Panc1 (cell line): ENCODE measurements at regions not wholly inside any gene's neighbourhood (a gene's known extent, or its start where the extent isn't known, plus 50 kb on each side); places are given as distances from the start of the nearest gene placed in this dataset.

Experiments
- ATAC-seq: fragments of 200-7000 bp; cut with Tn5 transposase; 2 replicates; pipeline ENCODE4 v1.9.1; 2020; ENCODE audit warnings: mild to moderate bottlenecking, moderate library complexity
- BruUV-seq: library from RNA; stranded (reverse); fragments of 400-500 nt; replicated peaks from 2 replicates; lab custom pipeline; 2021; lab: Mats Ljungman, UMichigan
- CTCF ChIA-PET: fragments of 300-600 bp; sonication (Branson Sonifier 250); formaldehyde crosslinking; loops from one replicate; lab custom pipeline; 2022; ENCODE audit warnings: antibody characterized with exemption; lab: Charles Lee
- POLR2A ChIA-PET: fragments of 300-600 bp; sonication (Branson Sonifier 250); formaldehyde crosslinking; loops from one replicate; lab custom pipeline; 2022; ENCODE audit warnings: antibody characterized with exemption; lab: Charles Lee
- DNase-seq: peaks from one replicate; pipeline ENCODE4 v3.0.0-alpha.2; 2010; ENCODE audit warnings: low read depth, low spot score
- H3K27ac ChIP-seq: 2 replicates; pipeline ENCODE4 v1.5.1; 2011; ENCODE audit warnings: mild to moderate bottlenecking, low read length, inconsistent platforms
- H3K27me3 ChIP-seq: fragments of 200-500 bp; sonication (Bioruptor generic); 2 replicates; pipeline ENCODE4 v1.6.0; 2014; ENCODE audit warnings: low read length, inconsistent platforms; ENCODE audit not compliant: control insufficient read depth, insufficient read depth
- H3K36me3 ChIP-seq: fragments of 200-500 bp; sonication (Bioruptor generic); 2 replicates; pipeline ENCODE4 v1.5.1; 2014; ENCODE audit warnings: inconsistent platforms, mild to moderate bottlenecking, low read length, moderate library complexity; ENCODE audit not compliant: control insufficient read depth, insufficient read depth
- H3K4me1 ChIP-seq: 2 replicates; pipeline ENCODE4 v1.5.1; 2011; ENCODE audit warnings: inconsistent platforms, mild to moderate bottlenecking, low read length, moderate library complexity; ENCODE audit not compliant: control insufficient read depth, insufficient read depth
- H3K4me3 ChIP-seq, 2 experiments: 2 replicates each; pipeline ENCODE4 v1.5.1; 2011 to 2012; ENCODE audit warnings: low read depth in 2 of 2, low read length in 2 of 2, mild to moderate bottlenecking in 2 of 2, inconsistent platforms in 1 of 2, moderate library complexity in 1 of 2
- H3K9me3 ChIP-seq: fragments of 200-500 bp; sonication (Bioruptor generic); 2 replicates; pipeline ENCODE4 v1.5.1; 2014; ENCODE audit warnings: low read depth, mild to moderate bottlenecking, inconsistent platforms, low read length, moderate library complexity; ENCODE audit not compliant: control insufficient read depth, insufficient read depth
- POLR2AphosphoS5 ChIP-seq: IDR thresholded peaks from 2 replicates; pipeline ENCODE4 v1.6.1; 2012; ENCODE audit warnings: mild to moderate bottlenecking, low read depth, low read length, moderate library complexity
- SIN3A ChIP-seq: IDR thresholded peaks from 2 replicates; pipeline ENCODE4 v1.6.1; 2012; ENCODE audit warnings: low read depth, mild to moderate bottlenecking, low read length, moderate library complexity, borderline replicate concordance; ENCODE audit not compliant: insufficient read depth
- TCF7L2 ChIP-seq: IDR thresholded peaks from 2 replicates; pipeline ENCODE4 v1.6.1; 2011; ENCODE audit warnings: mild to moderate bottlenecking, low read depth, low read length, inconsistent platforms
- in situ Hi-C: cut with HindIII; loops from 2 replicates; pipeline ENCODE4 v1.10.0; 2016; ENCODE audit warnings: low sequenced_read_pairs, low pct_unique_long_range_greater_than_20kb
- intact Hi-C: fragments of 100-400 bp; cut with micrococcal nuclease; formaldehyde crosslinking; loops from one replicate; pipeline ENCODE4 v1.10.0; 2022; ENCODE audit not compliant: unreplicated experiment
- TF ChIP-seq, protein P1 (sequence below), 2 experiments: IDR thresholded peaks; 2 replicates each; pipeline ENCODE4 v1.6.1; 2011 to 2012; ENCODE audit warnings: low read depth in 2 of 2, control low read depth in 1 of 2, low read length in 1 of 2, mild to moderate bottlenecking in 1 of 2, moderate library complexity in 1 of 2; ENCODE audit not compliant: insufficient read depth in 1 of 2
- TF ChIP-seq, protein P2 (sequence below): fragments of 450-650 bp; IDR thresholded peaks from 2 replicates; pipeline ENCODE4 v1.5.1; 2017; ENCODE audit warnings: mild to moderate bottlenecking

DNA sequence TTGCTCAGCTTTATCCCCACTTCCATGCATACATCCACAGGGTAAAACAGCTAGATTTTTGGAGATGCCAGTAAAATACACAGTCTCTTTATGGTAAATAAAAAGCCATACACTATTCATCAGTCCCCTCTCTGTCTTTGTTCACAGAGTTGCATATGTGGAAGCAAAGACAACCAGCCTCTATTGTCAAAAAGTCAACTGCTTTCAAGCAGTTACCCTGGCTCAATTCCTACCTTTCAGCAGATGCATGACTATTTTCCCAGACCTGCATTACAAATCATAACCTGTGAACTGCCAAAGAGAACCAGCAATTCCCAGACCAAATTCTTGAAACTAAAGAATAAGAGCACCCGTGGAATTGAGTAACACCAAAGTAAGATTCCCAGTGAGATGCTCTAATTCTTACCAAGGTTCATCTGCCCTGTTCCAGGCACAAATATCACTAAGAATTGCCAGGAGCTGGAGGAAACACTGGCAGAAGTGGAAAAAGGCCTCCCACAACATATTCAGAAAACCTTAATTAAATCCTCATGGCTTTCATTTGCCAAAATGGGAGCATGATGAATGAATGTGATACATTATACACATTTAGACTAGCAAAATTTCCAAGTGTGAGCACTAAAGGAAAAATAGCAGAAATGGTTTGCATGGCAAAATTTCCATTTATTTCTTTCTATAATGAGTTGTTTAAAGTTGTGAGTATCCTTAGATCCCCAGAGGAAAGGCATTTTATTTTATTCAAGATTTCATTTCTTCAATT is 391.2 kb upstream of the ADGRL3 start:
- DNase-seq = no peak
- no peak for ATAC-seq
- BruUV-seq = no TSS peak
- H3K36me3 ChIP-seq = no peaks in the 10 kb centered on the region
- in situ Hi-C loops (no loop called here), intact Hi-C loops (no loop called here)
- POLR2A ChIA-PET = no interaction called here
- no peaks in the 10 kb centered on the region for H3K27me3 ChIP-seq
- no peaks in the 10 kb centered on the region for H3K9me3 ChIP-seq
- CTCF ChIA-PET = no interaction called here
- no peak overlapping the region for H3K27ac ChIP-seq
- TF ChIP-seq POLR2AphosphoS5 = no peak
- TF ChIP-seq, protein P1, sequence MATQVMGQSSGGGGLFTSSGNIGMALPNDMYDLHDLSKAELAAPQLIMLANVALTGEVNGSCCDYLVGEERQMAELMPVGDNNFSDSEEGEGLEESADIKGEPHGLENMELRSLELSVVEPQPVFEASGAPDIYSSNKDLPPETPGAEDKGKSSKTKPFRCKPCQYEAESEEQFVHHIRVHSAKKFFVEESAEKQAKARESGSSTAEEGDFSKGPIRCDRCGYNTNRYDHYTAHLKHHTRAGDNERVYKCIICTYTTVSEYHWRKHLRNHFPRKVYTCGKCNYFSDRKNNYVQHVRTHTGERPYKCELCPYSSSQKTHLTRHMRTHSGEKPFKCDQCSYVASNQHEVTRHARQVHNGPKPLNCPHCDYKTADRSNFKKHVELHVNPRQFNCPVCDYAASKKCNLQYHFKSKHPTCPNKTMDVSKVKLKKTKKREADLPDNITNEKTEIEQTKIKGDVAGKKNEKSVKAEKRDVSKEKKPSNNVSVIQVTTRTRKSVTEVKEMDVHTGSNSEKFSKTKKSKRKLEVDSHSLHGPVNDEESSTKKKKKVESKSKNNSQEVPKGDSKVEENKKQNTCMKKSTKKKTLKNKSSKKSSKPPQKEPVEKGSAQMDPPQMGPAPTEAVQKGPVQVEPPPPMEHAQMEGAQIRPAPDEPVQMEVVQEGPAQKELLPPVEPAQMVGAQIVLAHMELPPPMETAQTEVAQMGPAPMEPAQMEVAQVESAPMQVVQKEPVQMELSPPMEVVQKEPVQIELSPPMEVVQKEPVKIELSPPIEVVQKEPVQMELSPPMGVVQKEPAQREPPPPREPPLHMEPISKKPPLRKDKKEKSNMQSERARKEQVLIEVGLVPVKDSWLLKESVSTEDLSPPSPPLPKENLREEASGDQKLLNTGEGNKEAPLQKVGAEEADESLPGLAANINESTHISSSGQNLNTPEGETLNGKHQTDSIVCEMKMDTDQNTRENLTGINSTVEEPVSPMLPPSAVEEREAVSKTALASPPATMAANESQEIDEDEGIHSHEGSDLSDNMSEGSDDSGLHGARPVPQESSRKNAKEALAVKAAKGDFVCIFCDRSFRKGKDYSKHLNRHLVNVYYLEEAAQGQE (IDR thresholded peaks at IDR 0.05; ENCODE audit: insufficient read depth in 1 of 2, low read depth in 2 of 2, low read length in 1 of 2) = no peak
- no peak for TF ChIP-seq TCF7L2
- TF ChIP-seq, protein P2, sequence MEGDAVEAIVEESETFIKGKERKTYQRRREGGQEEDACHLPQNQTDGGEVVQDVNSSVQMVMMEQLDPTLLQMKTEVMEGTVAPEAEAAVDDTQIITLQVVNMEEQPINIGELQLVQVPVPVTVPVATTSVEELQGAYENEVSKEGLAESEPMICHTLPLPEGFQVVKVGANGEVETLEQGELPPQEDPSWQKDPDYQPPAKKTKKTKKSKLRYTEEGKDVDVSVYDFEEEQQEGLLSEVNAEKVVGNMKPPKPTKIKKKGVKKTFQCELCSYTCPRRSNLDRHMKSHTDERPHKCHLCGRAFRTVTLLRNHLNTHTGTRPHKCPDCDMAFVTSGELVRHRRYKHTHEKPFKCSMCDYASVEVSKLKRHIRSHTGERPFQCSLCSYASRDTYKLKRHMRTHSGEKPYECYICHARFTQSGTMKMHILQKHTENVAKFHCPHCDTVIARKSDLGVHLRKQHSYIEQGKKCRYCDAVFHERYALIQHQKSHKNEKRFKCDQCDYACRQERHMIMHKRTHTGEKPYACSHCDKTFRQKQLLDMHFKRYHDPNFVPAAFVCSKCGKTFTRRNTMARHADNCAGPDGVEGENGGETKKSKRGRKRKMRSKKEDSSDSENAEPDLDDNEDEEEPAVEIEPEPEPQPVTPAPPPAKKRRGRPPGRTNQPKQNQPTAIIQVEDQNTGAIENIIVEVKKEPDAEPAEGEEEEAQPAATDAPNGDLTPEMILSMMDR = no peak
- no peak for TF ChIP-seq SIN3A
- H3K4me1 ChIP-seq = no peaks in the 10 kb centered on the region
- no peak overlapping the region for H3K4me3 ChIP-seq

- no peak overlapping the region for H3K4me3 ChIP-seq
- no peaks in the 10 kb centered on the region for H3K27me3 ChIP-seq
- ATAC-seq = no peak
- in situ Hi-C loops (no loop called here), intact Hi-C loops (no loop called here)
- H3K27ac ChIP-seq = no peak overlapping the region
- TF ChIP-seq, protein P1 (IDR thresholded peaks at IDR 0.05; ENCODE audit: insufficient read depth in 1 of 2, low read depth in 2 of 2, low read length in 1 of 2) = no peak
- TF ChIP-seq POLR2AphosphoS5 (no peak), SIN3A (no peak), TCF7L2 (no peak)
- TF ChIP-seq, protein P2 = no peak
- POLR2A ChIA-PET = no interaction called here
- H3K9me3 ChIP-seq = no peaks in the 10 kb centered on the region
- no TSS peak for BruUV-seq
- H3K36me3 ChIP-seq = no peaks in the 10 kb centered on the region
- no peak for DNase-seq
- CTCF ChIA-PET = no interaction called here
- H3K4me1 ChIP-seq = no peaks in the 10 kb centered on the region
Observed at GRCh38 chr4:60809486-60809800, 390.7 kb upstream of the ADGRL3 start.
